Type B pancreatic cell (in vitro differentiated cells): ENCODE measurements at regions not wholly inside any gene's neighbourhood (a gene's known extent, or its start where the extent isn't known, plus 50 kb on each side); places are given as distances from the start of the nearest gene placed in this dataset.
"Not testable (repeated sequence)": the region's sequence is repeated elsewhere in the genome, so short reads cannot be mapped to it uniquely, and the experiment has no call there.

Experiments
- DNase-seq: peaks from one replicate; pipeline ENCODE4 v3.0.0; 2021; ENCODE audit warnings: mixed read lengths; ENCODE audit not compliant: unreplicated experiment; ENCODE audit errors: extremely low spot score
- H3K27ac Mint-ChIP-seq: 2 replicates; pipeline ENCODE4 v1.8.0; 2021; ENCODE audit warnings: mild to moderate bottlenecking, mixed read lengths
- H3K27me3 Mint-ChIP-seq: 2 replicates; pipeline ENCODE4 v1.8.0; 2021; ENCODE audit warnings: mixed read lengths
- H3K36me3 Mint-ChIP-seq: 2 replicates; pipeline ENCODE4 v1.8.0; 2021; ENCODE audit warnings: mixed read lengths
- H3K4me1 Mint-ChIP-seq: one replicate; pipeline ENCODE4 v1.8.0; 2021; ENCODE audit warnings: mixed read lengths; ENCODE audit not compliant: unreplicated experiment
- H3K4me3 Mint-ChIP-seq: 2 replicates; pipeline ENCODE4 v1.8.0; 2021; ENCODE audit warnings: mild to moderate bottlenecking, mixed read lengths
- H3K9me3 Mint-ChIP-seq: 2 replicates; pipeline ENCODE4 v1.8.0; 2021; ENCODE audit warnings: mixed read lengths
- TF ChIP-seq, protein P1 (sequence below): fragments of 200-600 bp; sonication (generic); conservative IDR thresholded peaks from 2 replicates; pipeline ENCODE4 v1.5.0; 2021; ENCODE audit warnings: antibody characterized with exemption, mild to moderate bottlenecking

DNA sequence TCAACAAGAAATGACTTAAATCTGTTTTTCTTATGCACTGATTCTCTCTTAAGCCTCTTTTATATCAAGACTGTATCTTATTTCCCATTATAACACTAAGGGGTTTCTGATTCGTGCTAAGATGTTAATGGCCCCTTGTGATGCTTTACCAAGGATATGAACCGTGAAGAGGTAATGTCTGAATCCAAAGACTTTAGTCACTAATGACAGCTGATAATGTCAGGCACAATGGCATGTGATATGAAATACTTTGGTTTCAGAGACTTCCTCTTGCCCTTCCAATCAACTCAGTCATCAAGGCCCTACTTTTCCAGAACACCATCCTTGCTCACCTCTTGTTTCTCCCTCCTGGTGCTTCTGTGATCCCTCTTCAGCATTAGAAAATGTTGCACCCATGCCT is 262.8 kb downstream of the KCNE4 start:
- TF ChIP-seq, protein P1, sequence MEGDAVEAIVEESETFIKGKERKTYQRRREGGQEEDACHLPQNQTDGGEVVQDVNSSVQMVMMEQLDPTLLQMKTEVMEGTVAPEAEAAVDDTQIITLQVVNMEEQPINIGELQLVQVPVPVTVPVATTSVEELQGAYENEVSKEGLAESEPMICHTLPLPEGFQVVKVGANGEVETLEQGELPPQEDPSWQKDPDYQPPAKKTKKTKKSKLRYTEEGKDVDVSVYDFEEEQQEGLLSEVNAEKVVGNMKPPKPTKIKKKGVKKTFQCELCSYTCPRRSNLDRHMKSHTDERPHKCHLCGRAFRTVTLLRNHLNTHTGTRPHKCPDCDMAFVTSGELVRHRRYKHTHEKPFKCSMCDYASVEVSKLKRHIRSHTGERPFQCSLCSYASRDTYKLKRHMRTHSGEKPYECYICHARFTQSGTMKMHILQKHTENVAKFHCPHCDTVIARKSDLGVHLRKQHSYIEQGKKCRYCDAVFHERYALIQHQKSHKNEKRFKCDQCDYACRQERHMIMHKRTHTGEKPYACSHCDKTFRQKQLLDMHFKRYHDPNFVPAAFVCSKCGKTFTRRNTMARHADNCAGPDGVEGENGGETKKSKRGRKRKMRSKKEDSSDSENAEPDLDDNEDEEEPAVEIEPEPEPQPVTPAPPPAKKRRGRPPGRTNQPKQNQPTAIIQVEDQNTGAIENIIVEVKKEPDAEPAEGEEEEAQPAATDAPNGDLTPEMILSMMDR, result no peak
- H3K4me1 Mint-ChIP-seq, result no peaks in the 10 kb centered on the region
- H3K27me3 Mint-ChIP-seq, result peaks cover 12% of the 10 kb centered on the region
- H3K9me3 Mint-ChIP-seq, result no peaks in the 10 kb centered on the region
- H3K4me3 Mint-ChIP-seq, result no peak overlapping the region
- no peaks in the 10 kb centered on the region for H3K36me3 Mint-ChIP-seq
- no peak overlapping the region for H3K27ac Mint-ChIP-seq
- DNase-seq, result no peak

DNA sequence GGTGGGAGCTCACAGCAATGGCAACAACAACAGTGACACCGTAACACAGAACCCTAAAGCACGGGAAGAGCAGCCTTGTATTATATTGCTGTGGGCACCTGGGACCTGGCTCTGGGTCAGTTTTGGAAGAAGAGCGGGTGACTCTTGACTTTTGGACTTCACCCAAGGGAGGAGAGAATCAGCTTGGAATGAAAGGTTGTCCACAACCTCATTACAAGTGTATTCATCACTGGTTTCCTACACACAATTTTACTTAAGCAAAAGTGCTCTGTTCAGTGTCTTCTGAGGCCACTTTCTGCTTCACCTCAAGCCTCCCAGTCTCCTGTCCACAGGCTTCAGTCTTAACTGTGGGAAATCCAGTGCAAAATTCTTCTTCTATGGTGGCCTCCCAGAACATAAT is 263.8 kb downstream of the KCNE4 start:
- Mint-ChIP-seq H3K9me3 (no peaks in the 10 kb centered on the region), H3K36me3 (no peaks in the 10 kb centered on the region), H3K27ac (no peak overlapping the region), H3K4me1 (no peaks in the 10 kb centered on the region), H3K27me3 (peaks cover 12% of the 10 kb centered on the region), H3K4me3 (no peak overlapping the region)
- no peak for DNase-seq
- TF ChIP-seq, protein P1, result no peak

DNA sequence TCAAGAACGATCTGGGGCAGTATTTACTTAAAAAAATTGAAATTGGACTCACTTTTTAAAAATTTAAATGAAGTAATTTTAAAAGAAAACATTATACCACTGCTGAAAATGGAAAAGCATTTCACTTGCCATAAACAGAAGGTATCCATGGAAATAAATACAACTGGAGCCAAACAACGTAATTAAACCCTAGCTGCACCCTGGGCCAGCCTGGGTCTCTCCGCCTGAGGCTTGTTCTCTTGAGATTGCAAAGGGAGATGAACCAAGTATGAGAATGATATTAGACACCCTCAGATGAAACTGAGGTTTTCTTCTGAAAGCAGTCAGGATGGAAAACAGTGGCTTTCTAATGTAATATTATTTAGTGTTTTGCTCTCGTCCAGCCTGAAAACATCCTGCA is 264.4 kb downstream of the KCNE4 start:
- Mint-ChIP-seq H3K27ac (no peak overlapping the region), H3K36me3 (no peaks in the 10 kb centered on the region), H3K9me3 (no peaks in the 10 kb centered on the region), H3K4me1 (no peaks in the 10 kb centered on the region), H3K4me3 (no peak overlapping the region), H3K27me3 (peaks cover 12% of the 10 kb centered on the region)
- TF ChIP-seq, protein P1, result no peak
- no peak for DNase-seq

DNA sequence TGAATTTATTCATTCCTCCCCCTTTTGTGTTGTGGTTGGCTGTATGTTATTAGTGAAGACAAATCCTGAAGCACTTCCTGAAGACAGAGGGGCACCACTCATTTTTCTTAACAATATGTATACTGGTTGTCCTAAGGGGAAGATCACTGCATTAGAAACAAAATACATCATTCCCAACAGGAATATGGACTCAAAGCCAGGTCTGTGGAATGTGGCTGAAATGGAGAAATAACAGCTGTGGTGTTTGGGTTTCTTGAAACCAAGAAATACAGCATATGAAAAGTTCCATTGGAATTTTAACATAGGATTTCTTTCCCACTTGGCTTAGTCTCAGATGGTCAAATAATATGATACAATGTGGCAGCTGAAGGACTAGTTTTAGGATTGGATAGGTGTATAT is 267.6 kb downstream of the KCNE4 start:
- peaks cover 9% of the 10 kb centered on the region for H3K27me3 Mint-ChIP-seq
- H3K4me1 Mint-ChIP-seq, result no peaks in the 10 kb centered on the region
- H3K9me3 Mint-ChIP-seq, result no peaks in the 10 kb centered on the region
- H3K27ac Mint-ChIP-seq, result no peak overlapping the region
- no peak for DNase-seq
- H3K36me3 Mint-ChIP-seq, result no peaks in the 10 kb centered on the region
- TF ChIP-seq, protein P1, result no peak
- no peak overlapping the region for H3K4me3 Mint-ChIP-seq

DNA sequence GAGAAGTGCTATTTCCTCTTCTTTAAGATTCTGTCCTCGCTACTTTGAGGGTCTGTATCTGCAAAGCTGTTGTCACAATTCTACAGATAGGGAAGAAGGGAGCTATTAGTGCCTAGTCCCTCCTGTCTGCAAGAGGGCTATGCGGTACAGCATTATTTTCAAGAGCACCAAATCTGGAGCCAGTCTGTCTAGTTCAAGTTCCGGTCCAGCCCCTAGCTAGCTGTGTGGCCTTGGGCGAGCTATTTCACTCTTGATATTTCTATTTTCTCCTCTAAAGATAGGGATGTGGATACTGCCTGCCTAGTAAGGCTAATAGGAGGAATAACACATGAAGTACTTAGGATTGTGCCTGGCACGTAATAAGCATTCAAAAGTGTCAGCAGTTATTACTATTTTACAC is 272.4 kb downstream of the KCNE4 start:
- no peak overlapping the region for H3K4me3 Mint-ChIP-seq
- DNase-seq, result no peak
- H3K9me3 Mint-ChIP-seq, result no peaks in the 10 kb centered on the region
- peaks cover 5% of the 10 kb centered on the region for H3K27me3 Mint-ChIP-seq
- no peaks in the 10 kb centered on the region for H3K4me1 Mint-ChIP-seq
- TF ChIP-seq, protein P1, result no peak
- H3K27ac Mint-ChIP-seq, result no peak overlapping the region
- no peaks in the 10 kb centered on the region for H3K36me3 Mint-ChIP-seq

DNA sequence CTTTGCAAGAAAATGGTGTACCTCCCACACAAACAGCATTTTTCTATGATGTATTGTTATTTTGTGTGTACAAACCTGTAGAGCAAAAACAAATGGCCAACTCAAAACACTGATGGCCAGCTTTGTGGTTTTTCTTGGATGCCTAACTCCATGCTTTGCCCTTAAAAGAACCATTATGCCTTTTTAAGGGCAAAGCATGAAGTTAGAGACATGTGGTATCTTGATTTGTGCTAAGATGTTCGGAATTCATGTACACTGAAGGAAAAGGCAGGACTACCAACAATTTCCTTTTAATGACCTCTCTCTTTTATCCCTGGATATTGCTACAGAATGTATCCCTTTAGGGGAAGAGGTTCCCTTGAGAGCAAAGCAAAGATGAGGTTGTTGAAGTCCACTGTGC is 273.6 kb downstream of the SCG2 start:
- H3K27ac Mint-ChIP-seq, result no peak overlapping the region
- H3K4me3 Mint-ChIP-seq, result no peak overlapping the region
- H3K36me3 Mint-ChIP-seq, result no peaks in the 10 kb centered on the region
- H3K27me3 Mint-ChIP-seq, result peaks cover 20% of the 10 kb centered on the region
- TF ChIP-seq, protein P1, result no peak
- DNase-seq, result no peak
- H3K9me3 Mint-ChIP-seq, result peaks cover 5% of the 10 kb centered on the region
- no peaks in the 10 kb centered on the region for H3K4me1 Mint-ChIP-seq

DNA sequence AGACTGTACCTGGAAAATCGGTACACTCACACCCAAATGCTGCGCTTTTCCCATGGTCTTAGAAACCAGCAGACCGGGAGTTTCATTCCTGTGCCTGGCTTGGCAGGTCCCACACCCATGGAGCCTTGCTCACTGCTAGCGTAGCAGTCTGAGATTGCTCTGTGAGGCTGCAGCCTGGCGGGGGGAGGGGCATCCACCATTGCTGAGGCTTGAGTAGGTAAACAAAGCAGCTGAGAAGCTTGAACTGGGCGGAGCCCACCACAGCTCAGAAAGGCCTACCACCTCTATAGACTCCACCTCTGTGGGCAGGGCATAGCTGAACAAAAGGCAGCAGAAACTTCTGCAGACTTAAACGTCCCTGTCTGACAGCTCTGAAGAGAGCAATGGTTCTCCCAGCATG is 271.4 kb downstream of the SCG2 start:
- not testable (repeated sequence) for H3K27ac Mint-ChIP-seq, H3K4me3 Mint-ChIP-seq, H3K36me3 Mint-ChIP-seq, H3K4me1 Mint-ChIP-seq, DNase-seq
- Mint-ChIP-seq H3K9me3 (peaks cover 12% of the 10 kb centered on the region), H3K27me3 (peaks cover 30% of the 10 kb centered on the region)
